ENCODE measurements at regions not wholly inside any gene's neighbourhood (a gene's known extent, or its start where the extent isn't known, plus 50 kb on each side); places are given as distances from the start of the nearest gene placed in this dataset.
A peak's percentile ranks its signal among the peaks of the same experiment; 100 is the strongest.
"Not testable (repeated sequence)": the region's sequence is repeated elsewhere in the genome, so short reads cannot be mapped to it uniquely, and the experiment has no call there.

DNA sequence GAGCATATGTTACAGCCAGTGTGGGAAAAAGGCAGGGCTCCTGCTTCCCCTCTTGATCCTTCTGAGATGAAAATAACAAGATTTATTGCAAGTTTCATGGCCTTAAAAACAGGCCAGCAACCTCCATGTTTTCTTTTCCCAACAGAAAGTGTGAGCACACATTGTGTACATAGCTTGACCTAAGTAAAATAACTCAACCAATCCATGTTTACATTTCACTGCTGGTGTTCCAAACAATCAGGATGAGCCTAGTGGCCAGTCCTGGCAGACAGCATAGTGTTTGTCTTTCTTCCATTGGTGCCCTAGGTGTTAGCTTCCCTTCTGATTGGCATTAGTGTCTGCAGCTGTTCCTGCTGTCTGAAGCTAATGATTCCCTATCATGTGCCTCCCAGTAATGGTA, 847.7 kb downstream of the EPHA3 start:
- DNase-seq: no peak
- Histone ChIP-seq H3K27me3 (ENCODE audit: control insufficient read depth, insufficient read depth, low read length) (no peaks in the 10 kb centered on the region), H3K4me3 (ENCODE audit: insufficient read depth, low read depth, low read length) (no peak overlapping the region), H3K36me3 (replicated peaks; ENCODE audit: control insufficient read depth, insufficient read depth, low read length) (no peaks in the 10 kb centered on the region)

- no peak overlapping the region for H3K4me3 ChIP-seq (ENCODE audit: insufficient read depth, low read depth, low read length)
- no peak for DNase-seq
Observed at GRCh38 chr3:89957451-89957850, 850.0 kb downstream of the EPHA3 start.

GRCh38 chr3:89958163-89958562, 850.7 kb downstream of the EPHA3 start:
- H3K27me3 ChIP-seq (ENCODE audit: control insufficient read depth, insufficient read depth, low read length); H3K4me3 ChIP-seq (ENCODE audit: insufficient read depth, low read depth, low read length); DNase-seq; H3K36me3 ChIP-seq (replicated peaks; ENCODE audit: control insufficient read depth, insufficient read depth, low read length): not testable (repeated sequence)

More at GRCh38 chr3:89957451-89957850, 850.0 kb downstream of the EPHA3 start:
- no peaks in the 10 kb centered on the region for H3K27me3 ChIP-seq (ENCODE audit: control insufficient read depth, insufficient read depth, low read length)
- H3K36me3 ChIP-seq (replicated peaks; ENCODE audit: control insufficient read depth, insufficient read depth, low read length): no peaks in the 10 kb centered on the region

DNA sequence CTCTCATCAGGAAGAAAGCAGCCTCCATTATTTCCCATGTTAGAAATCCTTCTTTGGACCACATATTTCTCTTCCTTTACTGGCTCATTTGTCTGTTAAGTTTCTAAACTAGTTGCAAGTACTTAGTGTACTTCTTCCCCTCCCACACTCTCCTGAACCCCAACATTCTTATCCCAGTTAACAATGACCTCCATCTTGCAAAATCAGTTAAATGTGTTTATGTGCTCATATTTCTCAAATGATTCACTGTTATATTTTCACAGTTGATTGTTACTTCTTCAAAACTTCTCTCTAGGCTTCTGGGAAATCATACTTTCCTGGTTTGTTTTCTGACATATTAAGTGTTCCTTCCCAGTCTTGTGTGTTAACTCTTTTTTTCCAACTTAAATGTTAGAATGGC, 856.9 kb downstream of the EPHA3 start:
- DNase-seq: no peak
- H3K27me3 ChIP-seq (ENCODE audit: control insufficient read depth, insufficient read depth, low read length): no peaks in the 10 kb centered on the region
- no peaks in the 10 kb centered on the region for H3K36me3 ChIP-seq (replicated peaks; ENCODE audit: control insufficient read depth, insufficient read depth, low read length)
- H3K4me3 ChIP-seq (ENCODE audit: insufficient read depth, low read depth, low read length): no peak overlapping the region

DNA sequence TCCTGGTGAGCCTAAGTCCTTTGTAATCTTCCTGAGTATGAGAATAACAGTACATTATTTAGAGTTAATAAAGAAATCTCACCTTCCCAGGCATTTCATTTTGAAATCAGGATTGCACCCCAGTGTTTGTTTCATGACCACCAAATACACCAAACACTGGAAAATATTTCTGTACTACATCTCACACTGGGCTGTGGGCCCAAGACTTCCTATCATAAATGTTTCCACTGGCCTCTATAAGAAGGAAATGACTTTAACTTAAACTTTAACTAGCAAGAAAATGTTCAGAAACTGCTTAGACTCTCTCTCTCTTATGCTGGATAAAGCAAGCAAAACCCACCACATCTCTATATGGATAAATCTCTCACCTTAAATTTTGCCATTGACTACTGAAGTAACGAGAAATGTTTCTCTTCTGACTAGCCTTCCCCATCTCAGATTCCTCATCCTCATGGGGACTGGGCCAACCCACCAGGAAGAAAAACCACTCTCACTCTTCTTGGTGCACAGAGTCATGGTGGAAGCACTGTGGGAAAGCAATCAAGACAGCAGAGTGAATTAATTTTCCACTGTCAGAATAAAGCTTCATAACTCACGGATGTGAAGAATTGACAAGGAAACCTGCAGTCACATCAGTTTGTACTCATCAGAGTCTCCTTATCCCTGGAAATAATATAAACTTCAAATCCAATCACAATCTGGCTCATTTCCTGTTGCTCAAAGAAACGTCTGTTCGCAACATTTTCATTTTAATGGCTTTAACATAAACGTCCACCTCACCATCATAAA, 859.6 kb downstream of the EPHA3 start:
- Histone ChIP-seq H3K27me3 (ENCODE audit: control insufficient read depth, insufficient read depth, low read length) (no peaks in the 10 kb centered on the region), H3K36me3 (replicated peaks; ENCODE audit: control insufficient read depth, insufficient read depth, low read length) (no peaks in the 10 kb centered on the region), H3K4me3 (ENCODE audit: insufficient read depth, low read depth, low read length) (no peak overlapping the region)
- DNase-seq: no peak

DNA sequence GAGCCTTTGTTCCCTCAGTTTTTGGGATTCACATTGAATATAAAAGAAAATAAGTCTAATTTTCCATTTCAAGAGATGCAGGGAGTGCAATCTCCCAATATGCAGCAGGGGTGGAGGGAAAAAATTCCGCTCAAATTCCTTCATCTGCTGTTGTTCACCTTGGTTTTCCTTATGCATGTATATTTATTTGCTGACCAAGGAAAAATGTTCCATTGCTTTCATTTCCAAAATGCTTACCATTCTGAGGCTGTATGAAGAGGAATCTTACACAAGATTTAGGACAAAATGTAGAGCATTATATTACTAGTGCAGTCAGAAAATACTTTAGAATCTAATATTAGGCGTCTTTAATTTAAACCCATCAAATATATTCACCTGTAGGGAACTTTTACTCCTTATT, 863.9 kb downstream of the EPHA3 start:
- Histone ChIP-seq H3K27me3 (ENCODE audit: control insufficient read depth, insufficient read depth, low read length) (no peaks in the 10 kb centered on the region), H3K4me3 (ENCODE audit: insufficient read depth, low read depth, low read length) (no peak overlapping the region), H3K36me3 (replicated peaks; ENCODE audit: control insufficient read depth, insufficient read depth, low read length) (no peaks in the 10 kb centered on the region)
- no peak for DNase-seq

DNA sequence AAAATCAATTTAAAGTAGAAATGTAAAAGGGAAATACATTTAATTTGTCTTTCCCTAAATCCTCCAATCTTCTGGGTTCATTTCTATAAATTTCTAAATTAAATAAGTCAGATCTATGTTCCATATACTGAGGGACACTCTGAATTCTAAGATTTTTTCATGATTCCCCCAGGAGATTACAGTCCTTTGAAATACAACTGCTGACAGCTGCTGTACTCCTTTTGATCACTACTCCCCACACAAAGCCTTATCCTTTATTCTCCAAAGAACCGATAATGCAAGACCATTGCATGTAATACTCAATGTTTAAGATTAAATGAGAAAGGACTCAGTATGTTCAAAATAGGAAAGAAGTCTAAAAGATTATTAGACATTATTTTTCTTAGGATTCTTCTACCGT, 865.7 kb downstream of the EPHA3 start:
- DNase-seq: no peak
- Histone ChIP-seq H3K36me3 (replicated peaks; ENCODE audit: control insufficient read depth, insufficient read depth, low read length) (no peaks in the 10 kb centered on the region), H3K4me3 (ENCODE audit: insufficient read depth, low read depth, low read length) (no peak overlapping the region), H3K27me3 (ENCODE audit: control insufficient read depth, insufficient read depth, low read length) (no peaks in the 10 kb centered on the region)

DNA sequence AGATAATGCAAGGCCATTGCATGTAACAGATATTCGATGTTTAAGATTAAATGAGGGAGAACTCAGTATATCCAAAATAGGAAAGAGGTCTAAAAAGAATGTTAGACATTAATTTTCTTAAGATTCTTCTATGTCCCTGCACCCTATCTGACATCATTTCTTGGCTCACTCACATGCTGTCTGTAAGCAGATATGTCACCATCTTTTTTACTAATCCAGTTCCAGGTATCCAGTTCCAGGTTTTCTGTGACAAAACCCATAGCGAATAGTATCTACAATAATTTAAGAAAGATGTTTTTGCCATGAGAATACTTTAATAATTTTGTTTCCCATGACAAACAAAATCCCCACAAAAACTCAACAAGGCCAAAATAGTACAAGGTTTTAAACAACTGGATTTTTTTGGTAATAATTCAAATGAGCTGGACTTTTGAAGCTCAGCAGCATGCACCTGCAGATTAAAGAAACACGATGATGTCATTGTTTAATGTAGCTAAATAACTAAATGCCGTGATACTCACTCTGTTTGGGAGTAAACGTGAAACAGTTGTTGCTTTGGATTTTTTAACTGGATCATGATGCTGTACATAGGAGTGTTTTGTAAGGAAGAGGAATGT, 867.6 kb downstream of the EPHA3 start:
- Histone ChIP-seq H3K36me3 (replicated peaks; ENCODE audit: control insufficient read depth, insufficient read depth, low read length) (no peaks in the 10 kb centered on the region), H3K4me3 (ENCODE audit: insufficient read depth, low read depth, low read length) (no peak overlapping the region), H3K27me3 (ENCODE audit: control insufficient read depth, insufficient read depth, low read length) (no peaks in the 10 kb centered on the region)
- no peak for DNase-seq

DNA sequence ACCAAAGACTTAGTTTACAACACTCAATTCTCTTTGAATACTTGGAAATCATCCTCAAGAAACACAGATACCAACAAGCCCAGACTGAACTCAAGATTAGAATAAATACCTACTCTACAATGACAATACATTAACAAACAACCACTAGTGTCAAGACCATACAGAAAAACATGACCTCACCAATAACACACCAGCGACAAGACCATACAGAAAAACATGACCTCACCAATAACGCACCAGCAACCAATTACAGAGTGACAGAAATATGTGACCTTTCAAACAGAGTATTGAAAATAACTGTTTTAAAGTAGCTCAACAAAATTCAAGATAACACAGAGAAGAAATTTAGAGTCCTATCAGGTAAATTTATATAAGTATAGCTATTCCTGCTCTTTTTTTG, 876.0 kb downstream of the EPHA3 start:
- H3K27me3 ChIP-seq (ENCODE audit: control insufficient read depth, insufficient read depth, low read length): no peaks in the 10 kb centered on the region
- no peak overlapping the region for H3K4me3 ChIP-seq (ENCODE audit: insufficient read depth, low read depth, low read length)
- H3K36me3 ChIP-seq (replicated peaks; ENCODE audit: control insufficient read depth, insufficient read depth, low read length): no peaks in the 10 kb centered on the region
- DNase-seq: no peak

DNA sequence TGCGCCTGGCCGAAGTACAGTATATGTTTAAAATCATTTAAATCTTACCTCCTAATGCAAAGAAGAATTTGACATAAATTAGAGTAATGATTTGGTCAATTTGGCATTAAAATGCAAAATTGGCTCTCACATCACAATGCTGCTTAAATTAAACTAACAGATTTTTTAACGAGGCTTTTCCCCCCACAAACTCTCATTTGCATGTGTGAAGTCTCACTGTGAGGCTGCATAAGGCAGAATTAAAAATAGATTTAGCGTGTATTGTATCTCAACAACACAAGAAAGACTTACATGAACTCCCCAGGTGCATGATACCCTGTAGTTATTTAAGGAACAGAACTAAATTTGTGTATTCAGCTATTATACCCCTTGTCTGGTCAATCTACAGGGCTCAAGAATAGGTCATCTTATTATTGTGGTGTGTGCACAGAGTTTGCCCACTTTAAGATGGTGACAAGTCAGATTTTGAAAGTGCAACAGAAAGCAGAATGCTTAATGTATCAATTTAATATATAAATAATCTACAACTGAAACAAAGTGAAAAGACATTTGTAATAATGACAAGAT, 897.9 kb downstream of the EPHA3 start:
- H3K27me3 ChIP-seq (ENCODE audit: control insufficient read depth, insufficient read depth, low read length): no peaks in the 10 kb centered on the region
- no peaks in the 10 kb centered on the region for H3K36me3 ChIP-seq (replicated peaks; ENCODE audit: control insufficient read depth, insufficient read depth, low read length)
- DNase-seq: no peak
- no peak overlapping the region for H3K4me3 ChIP-seq (ENCODE audit: insufficient read depth, low read depth, low read length)

- no peak for DNase-seq
- Histone ChIP-seq H3K27me3 (ENCODE audit: control insufficient read depth, insufficient read depth, low read length) (no peaks in the 10 kb centered on the region), H3K4me3 (ENCODE audit: insufficient read depth, low read depth, low read length) (no peak overlapping the region), H3K36me3 (replicated peaks; ENCODE audit: control insufficient read depth, insufficient read depth, low read length) (no peaks in the 10 kb centered on the region)
Observed at GRCh38 chr3:90007778-90008499, 900.5 kb downstream of the EPHA3 start.

DNA sequence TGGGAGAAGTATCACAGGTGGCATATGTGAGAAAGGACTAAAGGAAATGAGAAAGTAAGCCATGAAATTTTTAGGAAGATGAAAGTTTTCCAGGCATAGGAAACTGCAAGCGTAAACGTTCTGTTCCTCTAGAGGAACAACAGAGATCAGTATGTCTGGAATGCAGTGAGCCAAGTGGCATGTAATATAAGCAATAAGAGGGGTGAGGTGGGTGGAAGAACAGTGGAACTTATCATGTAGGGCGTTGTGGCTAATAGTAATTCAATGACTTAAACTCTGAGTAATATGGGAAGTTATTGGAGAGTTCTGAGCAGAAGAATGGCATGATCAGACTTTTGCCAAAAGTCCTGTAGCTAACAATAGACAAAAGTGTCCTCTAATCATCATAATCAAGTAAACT, 902.9 kb downstream of the EPHA3 start:
- Histone ChIP-seq H3K27me3 (ENCODE audit: control insufficient read depth, insufficient read depth, low read length) (no peaks in the 10 kb centered on the region), H3K4me3 (ENCODE audit: insufficient read depth, low read depth, low read length) (no peak overlapping the region), H3K36me3 (replicated peaks; ENCODE audit: control insufficient read depth, insufficient read depth, low read length) (no peaks in the 10 kb centered on the region)
- peak; percentile 2 for DNase-seq

GRCh38 chr3:90011131-90011530, 903.7 kb downstream of the EPHA3 start:
- DNase-seq: no peak
- no peak overlapping the region for H3K4me3 ChIP-seq (ENCODE audit: insufficient read depth, low read depth, low read length)
- no peaks in the 10 kb centered on the region for H3K36me3 ChIP-seq (replicated peaks; ENCODE audit: control insufficient read depth, insufficient read depth, low read length)
- H3K27me3 ChIP-seq (ENCODE audit: control insufficient read depth, insufficient read depth, low read length): no peaks in the 10 kb centered on the region

- Histone ChIP-seq H3K4me3 (ENCODE audit: insufficient read depth, low read depth, low read length) (no peak overlapping the region), H3K27me3 (ENCODE audit: control insufficient read depth, insufficient read depth, low read length) (no peaks in the 10 kb centered on the region), H3K36me3 (replicated peaks; ENCODE audit: control insufficient read depth, insufficient read depth, low read length) (no peaks in the 10 kb centered on the region)
- no peak for DNase-seq
Observed at GRCh38 chr3:90011596-90011995, 904.2 kb downstream of the EPHA3 start.

GRCh38 chr3:90011996-90012395, 904.6 kb downstream of the EPHA3 start:
- Histone ChIP-seq H3K36me3 (replicated peaks; ENCODE audit: control insufficient read depth, insufficient read depth, low read length) (no peaks in the 10 kb centered on the region), H3K27me3 (ENCODE audit: control insufficient read depth, insufficient read depth, low read length) (no peaks in the 10 kb centered on the region), H3K4me3 (ENCODE audit: insufficient read depth, low read depth, low read length) (no peak overlapping the region)
- DNase-seq: no peak
